Left renal cortex interstitium (tissue), 4 donors: ENCODE measurements at regions not wholly inside any gene's neighbourhood (a gene's known extent, or its start where the extent isn't known, plus 50 kb on each side); places are given as distances from the start of the nearest gene placed in this dataset.

Experiments used
- DNase-seq, 4 donors: peaks; one replicate each; pipeline ENCODE4 v3.0.0-alpha.2; 2013; ENCODE audit warnings: low read depth in 4 of 4, low spot score in 2 of 4, missing footprints in 1 of 4

DNA sequence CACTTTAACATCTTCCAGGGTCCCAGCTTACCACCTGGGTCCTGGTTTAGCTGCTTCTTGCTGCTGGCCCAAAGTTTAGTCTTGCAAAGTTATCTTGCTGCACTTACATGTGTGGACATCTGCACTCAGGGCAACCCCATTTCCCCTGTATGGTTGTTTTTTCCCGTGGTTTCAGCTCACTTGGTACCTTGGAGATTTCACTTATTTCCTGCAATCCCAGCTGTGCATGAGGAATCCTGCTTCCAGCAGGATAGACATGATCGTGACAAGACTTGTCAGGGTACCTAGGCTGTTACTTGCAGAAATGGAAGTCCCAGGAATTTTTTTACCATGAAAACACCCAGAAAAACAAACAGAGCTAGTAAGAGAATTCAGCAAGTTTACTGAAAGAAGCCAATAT, 95.9 kb upstream of the LEP start:
- no peak for DNase-seq

GRCh38 chr7:128146052-128146451, 95.0 kb upstream of the LEP start:
- no peak for DNase-seq

DNA sequence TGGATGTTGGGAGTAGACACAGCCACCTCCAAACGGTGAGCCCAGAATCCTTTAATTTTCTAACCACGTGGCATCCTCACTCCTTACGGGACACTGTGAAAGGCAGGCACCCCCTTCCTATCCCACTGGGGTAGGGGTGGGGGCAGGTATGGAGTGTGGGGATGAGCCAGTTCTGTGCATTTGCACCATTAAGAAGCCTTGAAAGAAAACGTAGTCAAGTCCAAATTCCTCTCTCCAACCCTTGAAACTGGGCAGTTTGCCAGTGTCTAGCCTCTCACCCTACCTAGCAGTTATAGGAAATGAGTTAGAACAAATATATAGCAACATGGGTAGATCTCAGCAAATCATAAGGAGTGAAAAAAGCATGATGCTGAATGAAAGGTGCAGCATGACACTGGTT, 92.4 kb upstream of the LEP start:
- DNase-seq = no peak

DNA sequence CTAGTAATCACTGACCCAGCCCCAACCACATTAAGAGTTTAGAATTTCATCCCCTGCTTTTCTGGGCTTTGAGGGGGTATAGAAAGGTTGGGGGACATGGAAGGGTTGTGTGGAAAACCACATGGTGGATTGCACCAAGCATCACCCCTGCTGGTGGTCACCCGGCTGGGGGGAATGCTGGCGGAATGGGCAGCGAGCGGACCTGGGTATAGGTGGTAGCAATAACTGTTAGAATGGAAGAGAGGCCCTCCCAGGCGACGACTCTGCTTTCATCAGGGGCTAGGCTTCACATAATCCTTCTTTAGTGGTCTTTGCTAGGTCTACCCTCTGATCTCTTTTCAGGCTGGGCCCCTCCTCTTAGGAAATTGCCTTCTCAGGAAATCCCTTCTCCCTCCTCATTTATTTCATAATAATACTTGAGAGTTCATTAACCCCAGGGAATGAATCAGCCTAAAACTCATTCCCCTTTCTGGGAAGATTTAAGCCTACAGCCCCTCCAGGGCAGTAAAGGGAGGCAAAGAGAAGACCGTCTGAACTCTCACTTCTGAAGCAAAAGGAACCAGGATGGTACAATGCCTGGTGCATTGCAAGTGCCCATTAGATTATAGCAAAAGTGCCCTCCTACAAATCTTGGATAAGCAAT, 90.7 kb upstream of the LEP start:
- DNase-seq = no peak

DNA sequence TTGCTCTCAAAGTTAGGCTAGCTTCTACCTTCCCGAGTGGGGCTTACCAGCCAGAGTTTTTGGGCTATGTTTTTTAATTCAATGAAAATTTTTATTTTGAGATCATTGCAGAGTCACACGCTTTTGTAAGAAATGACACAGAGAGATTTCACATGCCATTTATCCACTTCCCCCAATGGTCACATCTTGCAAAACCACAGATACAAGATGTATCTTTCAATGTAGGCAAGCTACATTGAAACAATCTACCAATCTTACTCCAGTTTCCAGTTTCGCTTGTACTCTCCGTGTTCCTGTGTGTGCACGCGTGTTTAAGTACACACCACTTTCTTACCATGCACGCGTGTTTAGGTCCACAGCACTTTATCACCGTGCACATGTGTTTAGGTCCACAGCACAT, 89.4 kb upstream of the LEP start:
- no peak for DNase-seq

- no peak for DNase-seq
Measured at GRCh38 chr7:128152721-128153120, 88.4 kb upstream of the LEP start.

DNA sequence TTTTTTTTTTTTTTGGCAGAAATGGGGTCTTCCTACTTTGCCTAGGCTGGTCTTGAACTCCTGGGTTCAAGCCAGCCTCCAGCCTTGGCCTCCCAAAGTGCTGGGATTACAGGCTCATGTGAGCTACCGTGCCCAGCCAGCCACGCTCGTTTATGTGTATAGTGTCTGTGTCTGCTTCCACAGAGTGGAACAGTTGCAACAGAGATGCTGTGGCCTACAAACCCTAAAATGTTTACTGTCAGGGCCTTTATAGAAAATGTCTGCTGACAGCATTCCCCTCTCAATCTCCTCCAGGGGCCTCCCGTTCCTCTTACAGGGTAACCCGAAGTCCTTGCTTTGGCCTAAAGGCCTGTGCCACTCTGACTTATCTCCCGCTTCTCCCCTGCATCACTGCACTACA, 87.6 kb upstream of the LEP start:
- DNase-seq = no peak

DNA sequence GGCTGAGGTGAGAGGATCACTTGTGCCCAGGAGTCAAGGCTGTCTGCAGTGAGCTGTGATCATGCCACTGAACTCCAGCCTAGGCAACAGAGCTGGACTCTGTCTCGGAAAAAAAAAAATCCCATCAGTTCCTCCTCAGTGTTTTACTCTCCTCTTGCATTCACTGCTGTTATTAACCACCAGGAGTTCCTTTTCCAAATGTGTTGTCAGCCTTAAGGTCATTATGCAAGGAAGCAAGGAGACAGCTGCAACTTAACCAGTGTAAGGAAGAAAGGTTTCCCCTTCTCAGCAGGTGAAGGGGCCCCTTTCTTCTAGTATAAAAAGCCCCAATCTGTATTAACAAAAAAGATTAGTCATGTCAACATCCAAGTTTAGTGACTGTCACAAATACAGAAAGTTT, 86.6 kb upstream of the LEP start:
- DNase-seq = no peak

DNA sequence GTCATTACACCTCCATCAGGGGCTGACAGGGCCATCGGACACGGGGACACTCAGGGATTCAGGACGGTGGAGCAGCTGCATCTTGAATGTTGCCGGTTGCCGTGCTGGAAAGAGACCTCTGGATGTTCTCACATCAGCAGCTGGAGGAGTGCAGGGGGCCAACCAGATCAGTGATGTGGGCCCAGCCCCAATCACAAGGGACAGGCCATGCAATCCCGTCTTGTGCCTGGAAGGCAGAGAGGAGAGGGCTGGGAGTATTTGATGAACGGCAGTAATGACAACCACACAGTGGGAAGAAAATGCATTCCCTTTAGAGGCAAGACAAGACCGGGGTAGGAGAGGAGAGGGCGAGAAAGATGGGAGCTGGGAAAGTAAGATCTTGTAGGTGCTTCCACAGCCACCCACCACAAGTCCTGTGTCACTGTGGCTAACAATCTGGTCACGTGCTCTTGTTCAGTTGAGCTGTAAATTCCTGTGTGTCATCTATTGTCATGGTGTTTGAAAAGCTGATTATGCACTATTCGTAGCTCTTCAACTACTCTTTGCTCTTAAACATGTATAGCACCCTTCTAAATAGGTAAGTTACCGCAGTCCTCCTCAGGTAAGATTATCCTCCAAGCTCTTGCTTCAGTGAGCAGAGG, 85.9 kb upstream of the LEP start:
- DNase-seq = no peak

DNA sequence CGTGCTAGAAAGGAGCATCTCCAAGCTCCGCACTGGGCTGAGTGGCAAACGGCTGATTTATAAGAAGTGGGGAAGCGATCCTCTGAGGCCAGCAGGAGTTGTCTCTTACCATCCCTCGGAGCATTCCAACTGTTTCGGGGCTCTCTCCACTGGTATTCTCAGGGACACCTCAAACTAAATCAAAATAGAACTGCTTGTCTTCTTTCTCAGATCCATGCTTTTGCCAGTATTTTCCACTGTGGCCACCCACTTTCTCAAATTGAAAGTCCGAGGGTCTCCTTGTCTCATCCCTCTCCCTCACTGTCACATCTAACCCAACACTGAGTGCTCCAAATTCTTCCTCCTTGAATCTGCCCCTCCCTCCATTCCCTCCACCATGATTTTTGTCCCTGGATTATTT, 83.2 kb upstream of the LEP start:
- DNase-seq = no peak

DNA sequence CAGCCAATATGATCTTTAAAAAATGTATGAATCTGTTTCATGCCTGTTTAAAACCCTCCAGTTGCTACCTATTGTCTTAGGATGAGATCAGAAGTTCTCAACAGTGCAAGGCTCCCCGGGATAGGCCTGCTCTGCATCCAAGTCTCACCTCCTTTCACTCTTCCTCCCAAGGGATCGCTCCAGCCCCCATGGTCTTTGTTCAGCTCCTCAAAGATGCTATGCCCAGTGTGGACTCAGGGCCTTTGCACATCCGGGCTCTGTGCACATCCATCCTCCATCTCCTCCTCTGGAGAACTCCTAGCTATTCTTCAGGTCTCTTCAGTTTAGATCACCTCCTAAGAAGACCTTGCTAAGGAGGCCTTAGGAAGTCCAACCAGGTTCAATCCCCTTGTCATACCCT, 82.7 kb upstream of the LEP start:
- no peak for DNase-seq

DNA sequence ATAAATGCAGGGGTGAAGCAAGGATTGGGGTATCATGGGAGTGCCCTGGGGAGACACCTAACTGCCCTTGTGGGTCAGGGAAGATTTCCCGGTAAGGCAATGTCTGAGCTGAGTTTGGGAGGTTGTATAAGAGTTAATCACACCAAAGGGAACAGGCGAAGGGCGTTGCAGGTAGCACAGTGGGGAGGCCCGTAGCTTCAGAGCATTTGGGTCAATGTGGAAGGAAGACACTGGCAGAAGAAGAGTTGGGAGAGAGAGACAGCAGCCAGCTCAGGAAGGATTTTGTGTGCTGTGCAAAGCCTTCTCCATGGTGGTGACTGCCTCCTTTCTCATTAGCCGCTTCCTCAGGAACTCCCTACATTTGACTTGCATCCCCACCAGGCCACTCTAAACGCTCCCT, 80.8 kb upstream of the LEP start:
- no peak for DNase-seq

DNA sequence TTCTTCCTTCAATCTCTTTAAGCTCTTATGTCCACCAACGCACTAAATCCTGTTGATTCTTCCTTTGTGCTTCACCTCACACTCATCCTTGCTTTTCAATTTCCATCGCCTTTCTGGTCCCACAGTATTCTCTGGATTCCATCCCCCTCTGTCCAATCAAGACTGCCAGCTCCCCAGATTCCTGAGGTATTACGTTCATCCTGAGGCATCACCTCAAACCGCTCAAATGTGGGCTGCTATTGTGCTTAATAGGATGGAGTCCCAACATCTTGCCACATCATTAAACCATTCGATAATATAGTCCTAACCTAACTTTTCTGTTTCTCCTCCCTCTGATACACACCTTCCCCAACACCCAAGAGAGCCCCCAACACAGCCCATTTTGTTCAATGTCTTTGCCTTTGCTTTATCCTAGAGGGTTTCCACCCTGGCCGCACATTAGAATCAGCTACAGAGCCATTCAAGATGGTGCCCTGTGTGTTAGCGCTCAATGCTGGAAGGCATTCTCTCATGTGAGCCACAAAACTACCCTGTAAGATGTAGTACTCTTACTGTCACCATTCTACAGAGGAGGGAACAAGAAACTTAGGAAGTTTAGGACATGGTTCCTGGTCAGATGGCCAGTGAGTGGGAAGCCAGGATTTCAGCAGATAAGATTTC, 79.5 kb upstream of the LEP start:
- no peak for DNase-seq

DNA sequence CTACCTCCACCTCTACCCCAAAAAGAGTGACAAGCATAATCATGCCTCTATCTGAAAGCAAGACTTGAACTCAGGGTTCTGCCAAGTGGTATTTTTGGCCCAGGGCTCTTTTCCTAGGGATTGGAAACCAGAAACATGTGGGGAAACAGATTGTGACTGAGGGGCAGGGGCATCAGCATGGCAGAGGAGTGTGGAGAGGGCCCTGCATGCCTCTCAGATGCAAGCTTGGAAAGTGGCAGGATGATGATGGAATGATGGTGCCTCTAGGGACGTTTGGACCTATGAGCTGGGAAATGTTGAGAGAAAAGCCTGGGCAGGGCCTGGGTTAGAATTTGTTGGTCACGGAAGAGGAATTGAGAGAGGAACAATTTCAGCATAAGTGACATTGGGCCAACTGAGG, 78.4 kb upstream of the LEP start:
- DNase-seq = no peak

DNA sequence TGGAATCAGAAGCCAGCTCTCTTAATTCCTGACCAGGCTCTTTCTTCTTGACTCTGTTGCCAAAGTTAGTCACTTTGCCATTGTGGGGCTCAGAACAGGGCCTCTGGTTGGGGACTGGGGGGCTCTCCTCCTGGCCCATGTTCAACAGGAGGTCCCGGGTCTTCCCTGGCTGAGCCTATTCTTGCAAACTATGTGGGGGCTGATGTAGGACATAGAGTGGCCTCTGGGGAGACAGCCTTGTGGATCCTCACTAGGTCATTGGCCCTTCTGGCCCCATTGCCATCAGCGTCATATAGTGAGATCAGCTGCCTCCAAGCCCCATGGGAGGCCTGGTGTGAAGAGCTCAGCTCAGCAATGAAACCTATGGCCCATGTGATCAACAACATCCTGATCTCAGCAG, 77.6 kb upstream of the LEP start:
- no peak for DNase-seq

GRCh38 chr7:128164061-128164954, 76.8 kb upstream of the LEP start:
- no peak for DNase-seq

DNA sequence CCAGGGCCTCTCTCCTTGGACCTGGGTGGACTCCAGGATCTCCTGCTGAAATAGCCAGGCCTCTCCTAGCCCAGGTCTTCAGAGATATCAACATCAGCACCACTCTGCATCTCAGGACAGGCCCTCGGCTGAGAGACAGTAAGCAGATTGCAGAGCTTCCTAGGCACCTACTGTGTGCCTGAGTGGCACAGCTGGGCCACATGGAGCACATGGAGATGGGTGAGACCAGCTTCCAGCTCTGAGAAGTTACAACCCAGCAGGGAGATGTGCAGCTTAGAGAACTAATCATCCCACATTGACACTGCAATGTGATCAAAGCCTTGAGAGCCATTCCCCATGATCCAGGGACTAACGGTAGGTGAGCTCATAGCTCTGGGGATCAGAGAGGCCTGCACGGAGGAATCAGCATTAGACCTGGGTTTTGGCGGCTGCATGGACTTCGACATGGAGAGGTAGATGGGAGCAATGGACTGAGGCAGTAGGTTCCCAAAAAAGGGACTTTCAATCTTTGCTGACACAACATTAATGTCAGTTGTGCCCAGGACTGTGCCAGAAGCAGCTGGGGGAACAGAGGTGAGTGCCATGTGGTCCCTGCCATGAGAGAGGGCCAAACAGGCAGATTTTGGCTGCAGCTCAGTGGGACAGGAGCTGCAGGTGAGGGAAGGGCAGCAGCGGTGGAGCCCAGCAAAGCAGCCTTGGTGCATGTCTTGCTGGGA, 76.0 kb upstream of the LEP start:
- no peak for DNase-seq

- no peak for DNase-seq
Measured at GRCh38 chr7:128165927-128166420, 75.1 kb upstream of the LEP start.

- DNase-seq = no peak
Measured at GRCh38 chr7:128166603-128167041, 74.5 kb upstream of the LEP start.

DNA sequence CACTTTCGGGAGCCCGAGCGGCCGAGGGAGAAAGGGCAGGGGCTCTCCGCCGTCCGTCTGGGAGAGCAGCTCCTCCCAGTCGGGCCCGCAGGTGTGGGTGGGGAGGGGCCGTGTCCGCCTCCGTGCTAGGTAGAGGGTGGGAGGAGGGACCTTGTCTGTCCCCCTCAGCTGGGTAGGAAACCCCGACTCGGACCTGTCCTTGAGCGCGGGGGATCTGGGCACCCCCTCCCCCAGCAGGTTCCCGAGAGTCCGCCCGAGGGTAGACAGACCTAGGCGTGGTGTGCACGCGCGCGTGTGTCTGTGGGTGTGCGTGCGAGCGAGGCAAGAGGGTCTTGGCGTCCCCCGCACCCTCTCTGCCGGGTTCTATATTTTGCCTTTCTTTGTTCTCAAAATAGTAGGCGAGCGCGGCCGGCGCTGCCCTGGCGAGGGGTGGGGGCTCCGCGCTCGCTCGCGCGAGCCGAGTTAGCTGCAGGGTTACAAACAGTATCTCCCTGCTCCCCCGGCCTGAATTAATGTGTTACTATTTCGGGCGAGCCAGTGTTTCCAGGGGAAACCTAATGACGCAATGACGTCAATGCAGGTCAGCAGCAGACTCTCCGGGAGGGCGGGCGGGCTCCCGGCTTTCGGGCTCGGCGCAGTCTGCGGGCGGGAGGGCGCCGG, 73.9 kb upstream of the LEP start:
- DNase-seq = peak in 3 of 4 donors; percentile 41 to 68 (median 63)
